ENCODE measurements at regions not wholly inside any gene's neighbourhood (a gene's known extent, or its start where the extent isn't known, plus 50 kb on each side); places are given as distances from the start of the nearest gene placed in this dataset.

GRCh38 chr4:31183256-31183655 lies 463.1 kb downstream of the PCDH7 start:
- no peak overlapping the region for H3K4me3 Mint-ChIP-seq
- DNase-seq (no peak), ATAC-seq (ENCODE audit: poor library complexity) (no peak)
- no peaks in the 10 kb centered on the region for H3K36me3 Mint-ChIP-seq (ENCODE audit: low read depth)
- peaks cover 0 to 19% of the 10 kb centered on the region in 2 experiments for H3K9me3 ChIP-seq (ENCODE audit: control insufficient read depth in 1 of 2, insufficient read depth in 1 of 2, low read length in 2 of 2)
- peaks cover 11% of the 10 kb centered on the region for H3K9me3 Mint-ChIP-seq
- H3K27me3 Mint-ChIP-seq = no peaks in the 10 kb centered on the region
- H3K4me3 ChIP-seq (ENCODE audit: low read length) = no peak overlapping the region
- H3K4me1 ChIP-seq (ENCODE audit: insufficient read depth, low read length) = no peaks in the 10 kb centered on the region
- no peaks in the 10 kb centered on the region for H3K36me3 ChIP-seq (ENCODE audit: insufficient read depth, low read length)
- no peak overlapping the region for H3K27ac Mint-ChIP-seq
- H3K4me1 Mint-ChIP-seq (ENCODE audit: low read depth) = no peaks in the 10 kb centered on the region
- no peak for TF ChIP-seq CTCF (IDR thresholded peaks at IDR 0.05)
- CTCF ChIA-PET = interaction anchor here (0.6 kb wide), 1 partner anchor 25 kb away, joined by 3 read pairs; no protein-coding TSS in a partner anchor
- intact Hi-C loops (cut with DNase I, micrococcal nuclease) = no loop called here
- no peak overlapping the region for H3K27ac ChIP-seq (ENCODE audit: low read depth in 1 of 2, low read length in 2 of 2)
- no peaks in the 10 kb centered on the region for H3K27me3 ChIP-seq (ENCODE audit: control insufficient read depth in 1 of 2, insufficient read depth in 2 of 2, low read length in 2 of 2)
- POLR2A ChIA-PET = no interaction called here

- H3K9me3 ChIP-seq (ENCODE audit: control insufficient read depth in 1 of 2, insufficient read depth in 1 of 2, low read length in 2 of 2) = peaks cover 0 to 19% of the 10 kb centered on the region in 2 experiments
- Mint-ChIP-seq H3K36me3 (ENCODE audit: low read depth) (no peaks in the 10 kb centered on the region), H3K9me3 (peaks cover 11% of the 10 kb centered on the region), H3K4me1 (ENCODE audit: low read depth) (no peaks in the 10 kb centered on the region), H3K27ac (no peak overlapping the region), H3K4me3 (no peak overlapping the region), H3K27me3 (no peaks in the 10 kb centered on the region)
- ChIA-PET POLR2A (no interaction called here), CTCF (no interaction called here)
- no peak for ATAC-seq (ENCODE audit: poor library complexity)
- TF ChIP-seq CTCF (IDR thresholded peaks at IDR 0.05) = no peak
- peak in 1 of 14 experiments; percentile 2 for DNase-seq
- no peaks in the 10 kb centered on the region for H3K27me3 ChIP-seq (ENCODE audit: control insufficient read depth in 1 of 2, insufficient read depth in 2 of 2, low read length in 2 of 2)
- no peak overlapping the region for H3K4me3 ChIP-seq (ENCODE audit: low read length)
- no peaks in the 10 kb centered on the region for H3K4me1 ChIP-seq (ENCODE audit: insufficient read depth, low read length)
- no peaks in the 10 kb centered on the region for H3K36me3 ChIP-seq (ENCODE audit: insufficient read depth, low read length)
- no peak overlapping the region for H3K27ac ChIP-seq (ENCODE audit: low read depth in 1 of 2, low read length in 2 of 2)
- intact Hi-C loops (cut with DNase I, micrococcal nuclease) = no loop called here
Observed at GRCh38 chr4:31185014-31185585, 464.9 kb downstream of the PCDH7 start.

- Mint-ChIP-seq H3K27ac (no peak overlapping the region), H3K27me3 (no peaks in the 10 kb centered on the region), H3K4me1 (ENCODE audit: low read depth) (no peaks in the 10 kb centered on the region), H3K9me3 (peaks cover 15% of the 10 kb centered on the region), H3K4me3 (no peak overlapping the region), H3K36me3 (ENCODE audit: low read depth) (no peaks in the 10 kb centered on the region)
- DNase-seq (no peak), ATAC-seq (ENCODE audit: poor library complexity) (no peak)
- H3K27ac ChIP-seq (ENCODE audit: low read depth in 1 of 2, low read length in 2 of 2) = no peak overlapping the region
- H3K36me3 ChIP-seq (ENCODE audit: insufficient read depth, low read length) = no peaks in the 10 kb centered on the region
- H3K4me1 ChIP-seq (ENCODE audit: insufficient read depth, low read length) = no peaks in the 10 kb centered on the region
- H3K4me3 ChIP-seq (ENCODE audit: low read length) = no peak overlapping the region
- ChIA-PET POLR2A (no interaction called here), CTCF (no interaction called here)
- no peaks in the 10 kb centered on the region for H3K27me3 ChIP-seq (ENCODE audit: control insufficient read depth in 1 of 2, insufficient read depth in 2 of 2, low read length in 2 of 2)
- TF ChIP-seq CTCF (IDR thresholded peaks at IDR 0.05) = no peak
- H3K9me3 ChIP-seq (ENCODE audit: control insufficient read depth in 1 of 2, insufficient read depth in 1 of 2, low read length in 2 of 2) = peaks cover 0 to 9% of the 10 kb centered on the region in 2 experiments
- intact Hi-C loops (cut with DNase I, micrococcal nuclease) = no loop called here
Observed at GRCh38 chr4:31187979-31188378, 467.8 kb downstream of the PCDH7 start.
